GM20431 (cell line): ENCODE measurements at regions not wholly inside any gene's neighbourhood (a gene's known extent, or its start where the extent isn't known, plus 50 kb on each side); places are given as distances from the start of the nearest gene placed in this dataset.
"Not testable (repeated sequence)": the region's sequence is repeated elsewhere in the genome, so short reads cannot be mapped to it uniquely, and the experiment has no call there.

Experiments used
- in situ Hi-C: fragments of 300-500 bp; cut with MseI, MboI; formaldehyde crosslinking; loops from one replicate; pipeline ENCODE4 v1.15.0; 2020; ENCODE audit warnings: low sequenced_read_pairs; ENCODE audit not compliant: unreplicated experiment

DNA sequence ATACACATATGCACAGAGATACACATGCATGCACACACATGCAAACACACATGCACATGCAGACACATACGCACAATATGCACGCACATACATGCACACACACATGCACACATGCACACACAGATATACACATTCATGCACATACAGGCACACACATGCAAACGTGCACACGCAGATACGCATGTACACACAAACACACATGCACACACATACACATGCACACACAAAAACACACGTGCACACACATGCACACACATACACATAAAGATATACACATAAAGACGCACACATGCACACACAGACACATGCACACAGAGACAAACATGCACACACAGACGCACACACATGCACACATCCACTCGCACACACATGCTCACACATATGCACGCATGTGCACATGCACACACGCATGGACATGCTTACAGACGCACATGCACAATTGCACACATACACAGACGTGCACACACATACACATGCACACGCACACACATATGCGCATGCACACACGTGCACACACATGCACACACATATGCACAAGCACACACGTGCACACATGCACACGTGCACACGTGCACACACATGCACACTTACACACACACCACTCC, 145.2 kb downstream of the ADRA2C start:
- in situ Hi-C loops = no loop called here

DNA sequence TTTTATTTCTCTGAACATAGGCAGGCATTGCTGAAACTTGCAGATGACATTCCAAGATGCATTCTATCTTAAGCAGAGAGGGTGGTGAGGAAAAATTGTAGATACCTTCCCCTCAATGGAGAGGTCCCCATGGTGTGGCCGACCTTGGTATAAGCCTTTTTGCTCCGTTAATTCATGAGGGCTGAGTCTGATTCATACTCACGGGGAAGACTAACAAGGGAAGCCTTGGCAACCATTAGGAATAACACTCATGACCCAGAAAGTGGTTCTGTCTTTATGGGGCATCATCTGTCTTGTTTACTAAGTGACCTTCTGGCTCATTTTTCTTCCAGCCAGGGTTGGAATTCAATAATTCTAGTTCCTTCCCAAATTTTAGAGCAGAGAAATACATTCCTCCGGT, 148.3 kb downstream of the ADRA2C start:
- in situ Hi-C loops = not testable (repeated sequence)

DNA sequence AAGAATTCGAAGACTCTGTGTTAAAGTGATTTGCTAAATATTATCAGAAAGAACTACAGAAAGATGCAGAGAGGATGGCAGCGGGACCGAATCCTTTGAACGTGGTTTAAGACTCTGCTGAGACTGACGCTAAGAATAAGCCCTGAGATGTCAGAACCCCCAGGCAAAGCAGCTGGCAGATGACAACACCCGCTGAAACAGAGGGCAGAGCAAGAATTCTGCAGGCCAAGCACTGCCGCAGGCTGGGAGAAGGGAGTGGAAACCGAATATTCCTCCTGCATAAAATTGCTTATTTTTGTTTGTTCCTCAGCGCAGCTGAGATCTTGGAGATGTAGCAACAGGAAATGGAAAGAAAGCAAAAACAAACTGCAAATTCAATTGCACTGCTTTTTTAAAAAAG, 153.3 kb downstream of the ADRA2C start:
- in situ Hi-C loops = not testable (repeated sequence)

DNA sequence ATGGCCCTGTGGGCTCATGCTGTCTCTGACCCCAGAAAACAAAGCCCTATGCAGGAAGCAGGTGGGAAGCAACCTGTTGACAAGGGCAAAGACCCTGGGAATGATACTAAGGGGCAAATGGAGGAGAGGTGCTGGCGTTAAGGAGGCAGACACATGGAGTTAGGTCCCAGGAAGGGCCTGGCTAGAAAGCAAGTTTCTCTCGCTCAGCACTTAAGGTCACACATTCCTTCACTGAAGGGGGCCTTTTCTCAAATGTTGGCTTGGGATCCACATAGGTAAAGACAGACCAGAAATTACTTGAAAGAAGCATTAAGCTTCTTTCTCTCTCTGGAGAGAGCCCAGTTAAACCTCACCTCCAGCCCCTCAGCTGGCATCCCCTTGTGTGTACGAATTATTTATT, 155.7 kb downstream of the ADRA2C start:
- in situ Hi-C loops = not testable (repeated sequence)

DNA sequence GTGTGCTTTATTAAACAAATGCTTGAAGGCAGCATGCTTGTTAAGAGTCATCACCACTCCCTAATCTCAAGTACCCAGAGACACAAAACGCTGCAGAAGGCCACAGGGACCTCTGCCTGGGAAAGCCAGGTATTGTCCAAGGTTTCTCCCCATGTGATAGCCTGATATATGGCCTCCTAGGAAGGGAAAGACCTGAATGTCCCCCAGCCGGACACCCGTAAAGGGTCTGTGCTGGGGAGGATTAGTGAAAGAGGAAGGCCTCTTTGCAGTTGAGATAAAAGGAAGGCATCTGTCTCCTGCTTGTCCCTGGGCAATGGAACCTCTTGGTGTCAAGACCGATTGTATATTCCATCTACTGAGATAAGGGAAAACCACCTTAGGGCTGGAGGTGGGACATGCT, 159.7 kb downstream of the ADRA2C start:
- in situ Hi-C loops = not testable (repeated sequence)

GRCh38 chr4:3926271-3926670, 160.1 kb downstream of the ADRA2C start:
- in situ Hi-C loops = not testable (repeated sequence)

DNA sequence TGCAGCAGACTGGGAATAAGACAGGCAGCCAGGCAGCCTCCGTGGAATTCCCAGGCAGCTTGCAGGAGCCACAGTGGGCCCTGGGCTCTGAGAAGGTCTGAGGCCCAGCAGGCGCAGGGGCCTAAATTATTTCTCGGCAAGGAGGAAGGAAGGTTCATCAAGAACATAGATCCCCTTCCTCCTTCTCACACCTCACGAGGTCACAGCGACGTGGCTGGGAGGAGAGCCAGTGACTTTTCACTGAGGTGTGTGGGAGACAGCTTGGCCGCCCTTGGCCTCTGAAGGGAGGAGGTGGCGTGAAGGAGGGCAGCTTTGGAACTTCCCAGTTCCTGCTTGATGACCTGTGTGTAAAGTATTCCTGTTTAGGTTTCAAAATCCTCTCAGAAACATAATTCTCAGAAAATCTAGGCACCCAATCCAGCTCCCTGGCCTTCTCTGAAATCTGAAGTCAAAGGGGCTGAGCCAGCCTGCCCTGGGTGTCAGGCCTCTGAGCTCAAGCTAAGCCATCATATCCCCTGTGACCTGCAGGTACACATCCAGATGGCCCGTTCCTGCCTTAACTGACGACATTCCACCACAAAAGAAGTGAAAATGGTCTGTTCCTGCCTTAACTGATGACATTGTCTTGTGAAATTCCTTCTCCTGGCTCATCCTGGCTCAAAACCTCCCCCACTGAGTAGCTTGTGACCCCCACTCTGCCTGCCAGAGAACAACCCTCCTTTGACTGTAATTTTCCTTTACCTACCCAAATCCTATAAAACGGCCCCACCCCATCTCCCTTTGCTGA, 161.0 kb downstream of the ADRA2C start:
- in situ Hi-C loops = not testable (repeated sequence)

GRCh38 chr4:3929431-3929830, 163.2 kb downstream of the ADRA2C start:
- in situ Hi-C loops = not testable (repeated sequence)

DNA sequence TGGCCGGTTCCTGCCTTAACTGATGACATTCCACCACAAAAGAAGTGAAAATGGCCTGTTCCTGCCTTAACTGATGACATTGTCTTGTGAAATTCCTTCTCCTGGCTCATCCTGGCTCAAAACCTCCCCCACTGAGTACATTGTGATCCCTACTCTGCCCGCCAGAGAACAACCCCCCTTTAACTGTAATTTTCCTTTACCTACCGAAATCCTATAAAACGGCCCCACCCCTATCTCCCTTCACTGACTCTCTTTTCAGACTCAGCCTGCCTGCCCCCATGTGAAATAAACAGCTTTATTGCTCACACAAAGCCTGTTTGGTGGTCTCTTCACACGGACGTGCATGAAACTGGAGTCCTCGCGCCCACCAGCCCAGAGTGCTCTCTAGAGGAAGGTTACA, 166.5 kb downstream of the ADRA2C start:
- in situ Hi-C loops = not testable (repeated sequence)

DNA sequence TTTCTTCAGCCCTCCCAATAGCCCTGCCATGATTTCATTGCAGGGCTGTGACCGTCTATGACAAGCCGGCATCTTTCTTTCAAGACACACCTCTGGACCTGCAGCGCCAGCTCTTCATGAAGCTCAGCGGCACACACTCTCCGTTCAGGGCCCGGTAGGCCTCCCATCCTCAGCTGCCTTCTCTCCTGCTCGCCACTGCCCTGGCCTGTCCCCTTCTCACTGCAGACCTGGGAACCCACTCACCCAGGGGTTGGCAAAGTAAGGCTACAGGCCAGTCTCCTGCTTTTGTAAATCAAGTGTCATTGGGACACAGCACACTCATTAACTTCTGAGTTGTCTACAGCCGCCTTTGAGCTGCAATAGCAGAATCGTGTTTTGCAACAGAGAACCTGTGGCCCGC, 169.2 kb downstream of the ADRA2C start:
- in situ Hi-C loops = not testable (repeated sequence)

- in situ Hi-C loops = no loop called here
Observed at GRCh38 chr4:3936184-3936583, 170.0 kb downstream of the ADRA2C start.

DNA sequence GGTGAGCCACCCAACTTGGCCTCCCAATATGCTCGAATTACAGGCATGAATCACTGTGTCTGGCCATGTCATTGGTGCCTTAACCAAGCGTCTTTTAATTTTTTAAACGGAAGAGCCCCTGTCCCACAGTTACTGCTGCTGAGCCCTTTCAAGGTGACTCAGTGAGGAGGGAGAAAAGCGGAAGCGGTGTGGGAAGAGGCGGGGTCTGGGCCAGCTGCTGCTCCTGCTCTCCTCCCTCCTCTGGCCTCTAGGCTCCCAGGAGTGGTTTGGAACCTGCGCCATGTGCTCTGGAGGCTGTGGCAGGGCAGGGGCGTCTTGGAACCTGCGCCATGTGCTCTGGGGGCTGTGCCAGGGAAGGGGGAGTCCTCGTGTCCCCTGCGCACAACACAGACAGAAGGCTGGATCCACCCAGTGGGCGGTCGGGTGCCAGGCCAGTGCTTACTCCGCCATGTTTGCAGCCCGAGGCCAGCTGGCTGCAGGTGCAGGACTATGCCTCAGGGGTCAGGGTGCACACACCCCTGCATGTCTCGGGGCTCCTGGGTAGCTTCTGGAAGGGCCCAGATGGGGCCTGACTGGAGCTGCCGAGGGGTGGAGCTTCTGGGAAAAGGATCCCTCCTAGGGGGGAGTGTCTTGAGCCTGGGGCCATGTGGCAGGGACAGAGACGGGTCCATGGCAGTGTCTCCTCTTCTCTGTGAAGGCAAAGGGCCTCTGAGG, 171.8 kb downstream of the ADRA2C start:
- in situ Hi-C loops = not testable (repeated sequence)

- in situ Hi-C loops = not testable (repeated sequence)
Observed at GRCh38 chr4:3938676-3939075, 172.5 kb downstream of the ADRA2C start.

- in situ Hi-C loops = not testable (repeated sequence)
Observed at GRCh38 chr4:3939954-3940591, 173.9 kb downstream of the ADRA2C start.

GRCh38 chr4:3941735-3942522, 175.7 kb downstream of the ADRA2C start:
- in situ Hi-C loops = not testable (repeated sequence)

DNA sequence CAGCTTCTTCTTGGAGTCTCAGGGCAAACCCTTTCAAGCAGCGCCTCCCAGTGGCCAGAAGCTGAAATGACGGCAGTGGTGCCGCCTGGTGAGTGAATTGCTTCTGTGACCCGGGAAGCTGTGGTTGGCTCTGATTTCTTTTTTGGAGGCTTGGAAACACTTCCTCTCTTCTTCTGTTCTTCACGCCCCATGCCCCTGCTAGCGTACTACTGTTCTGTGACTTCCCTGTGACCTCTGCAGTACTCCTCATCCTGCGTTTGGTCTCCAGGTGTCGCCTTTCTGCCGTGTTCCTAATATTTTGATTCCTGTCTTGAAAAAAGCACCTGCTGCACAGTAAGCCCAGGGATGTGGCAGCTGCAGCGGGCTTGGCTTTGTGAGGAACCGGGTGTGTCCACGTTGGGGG, 176.4 kb downstream of the ADRA2C start:
- in situ Hi-C loops = not testable (repeated sequence)

- in situ Hi-C loops = not testable (repeated sequence)
Observed at GRCh38 chr4:3943051-3943450, 176.9 kb downstream of the ADRA2C start.

- in situ Hi-C loops = no loop called here
Observed at GRCh38 chr4:3945511-3946290, 179.5 kb downstream of the ADRA2C start.

DNA sequence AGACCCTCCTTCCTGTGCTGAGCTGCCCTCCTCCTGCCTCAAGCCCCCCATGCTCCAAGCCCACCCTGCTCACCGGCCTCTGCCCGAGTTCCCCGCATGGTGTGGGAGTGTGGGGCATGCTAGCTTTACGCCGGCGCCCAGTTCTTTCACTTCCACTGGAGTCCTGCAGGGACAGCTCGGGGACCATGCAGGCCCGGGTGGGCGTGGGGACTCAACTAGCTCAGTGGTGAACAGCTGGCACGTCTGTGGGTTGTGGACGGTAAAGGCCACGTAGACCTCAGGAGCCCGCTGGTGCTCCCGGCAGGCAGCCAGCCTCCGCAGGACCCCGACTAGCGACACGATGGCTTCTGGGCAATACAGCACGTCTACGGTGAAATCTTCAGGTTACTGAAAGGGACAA, 180.4 kb downstream of the ADRA2C start:
- in situ Hi-C loops = not testable (repeated sequence)
